ENCODE measurements at regions not wholly inside any gene's neighbourhood (a gene's known extent, or its start where the extent isn't known, plus 50 kb on each side); places are given as distances from the start of the nearest gene placed in this dataset.

DNA sequence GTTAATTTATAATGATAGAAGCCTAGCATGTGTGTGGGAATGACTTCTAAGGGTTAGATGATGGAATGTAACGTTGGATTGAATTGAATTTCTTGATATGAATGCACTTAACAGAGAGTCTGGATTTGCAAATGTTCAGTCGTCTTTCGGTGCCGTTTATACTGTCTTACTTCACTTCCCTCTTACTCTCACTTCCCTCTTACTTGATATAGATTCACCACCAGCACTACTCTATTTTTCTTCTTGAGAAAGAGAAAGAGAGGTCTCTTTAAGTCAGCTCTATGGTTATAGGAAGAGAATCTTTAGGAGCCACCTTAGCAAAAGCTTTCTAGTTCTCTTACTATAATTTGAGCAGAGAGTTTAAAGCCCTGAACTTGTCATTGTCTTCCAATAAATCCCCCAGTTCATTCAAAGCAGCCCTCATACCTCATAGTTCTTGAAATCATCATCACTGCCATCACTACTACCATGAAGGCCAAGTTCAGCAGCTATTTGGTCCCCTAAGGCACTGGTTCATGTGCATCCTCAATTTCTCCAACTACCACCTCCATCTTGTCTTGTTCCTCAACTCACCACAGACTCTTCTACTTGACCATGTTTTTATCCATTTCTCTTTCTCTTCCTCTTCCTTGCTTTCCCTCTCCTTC is 501.7 kb upstream of the TCF4 start:
- DNase-seq = no peak
- H3K36me3 ChIP-seq (ENCODE audit: insufficient read depth, low read length) = no peaks in the 10 kb centered on the region
- H3K27ac ChIP-seq (ENCODE audit: low read length) = no peak overlapping the region
- no peak overlapping the region for H3K9ac ChIP-seq (ENCODE audit: low read depth, low read length)
- H3K4me1 ChIP-seq (ENCODE audit: insufficient read depth, low read length) = no peaks in the 10 kb centered on the region
- no peak overlapping the region for H3K4me3 ChIP-seq (ENCODE audit: low read depth in 1 of 2, low read length in 2 of 2)
- no peaks in the 10 kb centered on the region for H3K27me3 ChIP-seq (ENCODE audit: insufficient read depth, low read length, poor library complexity)
- H3K9me3 ChIP-seq (ENCODE audit: insufficient read depth, low read length, severe bottlenecking) = no peaks in the 10 kb centered on the region
- no peak for TF ChIP-seq EZH2 (IDR thresholded peaks at IDR 0.05; ENCODE audit: borderline replicate concordance, low read depth, low read length, severe bottlenecking)
- TF ChIP-seq, protein P1, sequence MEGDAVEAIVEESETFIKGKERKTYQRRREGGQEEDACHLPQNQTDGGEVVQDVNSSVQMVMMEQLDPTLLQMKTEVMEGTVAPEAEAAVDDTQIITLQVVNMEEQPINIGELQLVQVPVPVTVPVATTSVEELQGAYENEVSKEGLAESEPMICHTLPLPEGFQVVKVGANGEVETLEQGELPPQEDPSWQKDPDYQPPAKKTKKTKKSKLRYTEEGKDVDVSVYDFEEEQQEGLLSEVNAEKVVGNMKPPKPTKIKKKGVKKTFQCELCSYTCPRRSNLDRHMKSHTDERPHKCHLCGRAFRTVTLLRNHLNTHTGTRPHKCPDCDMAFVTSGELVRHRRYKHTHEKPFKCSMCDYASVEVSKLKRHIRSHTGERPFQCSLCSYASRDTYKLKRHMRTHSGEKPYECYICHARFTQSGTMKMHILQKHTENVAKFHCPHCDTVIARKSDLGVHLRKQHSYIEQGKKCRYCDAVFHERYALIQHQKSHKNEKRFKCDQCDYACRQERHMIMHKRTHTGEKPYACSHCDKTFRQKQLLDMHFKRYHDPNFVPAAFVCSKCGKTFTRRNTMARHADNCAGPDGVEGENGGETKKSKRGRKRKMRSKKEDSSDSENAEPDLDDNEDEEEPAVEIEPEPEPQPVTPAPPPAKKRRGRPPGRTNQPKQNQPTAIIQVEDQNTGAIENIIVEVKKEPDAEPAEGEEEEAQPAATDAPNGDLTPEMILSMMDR (IDR thresholded peaks at IDR 0.05; ENCODE audit: borderline replicate concordance, extremely low read depth, low read length, poor library complexity, severe bottlenecking) = no peak
- H2AFZ ChIP-seq (ENCODE audit: low read depth, low read length) = no peak overlapping the region
- no peaks in the 10 kb centered on the region for H4K20me1 ChIP-seq (ENCODE audit: insufficient read depth, low read length)
- H3K4me2 ChIP-seq (ENCODE audit: insufficient read depth, low read length) = no peak overlapping the region
- H3K79me2 ChIP-seq (ENCODE audit: insufficient read depth, low read length) = no peaks in the 10 kb centered on the region
- ATAC-seq (ENCODE audit: insufficient read depth, low read depth) = no peak

DNA sequence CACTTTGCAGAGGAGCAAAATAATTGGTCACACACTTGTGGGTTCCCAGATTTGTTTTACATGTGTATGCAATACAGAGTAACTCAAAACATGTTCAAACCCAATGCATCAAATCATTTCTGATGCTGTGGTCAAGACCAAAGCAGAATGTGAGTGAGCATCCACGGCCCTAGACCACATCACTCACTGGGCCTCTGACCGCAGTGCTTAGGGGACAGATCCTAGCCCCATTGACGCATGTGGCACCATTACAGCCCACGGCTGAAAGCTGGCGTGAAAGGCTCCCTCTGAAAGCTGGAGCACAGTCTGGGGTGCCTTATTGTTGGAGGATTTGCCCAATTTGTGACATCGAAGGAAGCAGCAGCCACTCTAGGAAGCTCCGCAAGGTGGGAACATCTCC is 498.8 kb upstream of the TCF4 start:
- Histone ChIP-seq H2AFZ (ENCODE audit: low read depth, low read length) (no peak overlapping the region), H3K4me1 (ENCODE audit: insufficient read depth, low read length) (no peaks in the 10 kb centered on the region), H3K79me2 (ENCODE audit: insufficient read depth, low read length) (no peaks in the 10 kb centered on the region), H4K20me1 (ENCODE audit: insufficient read depth, low read length) (no peaks in the 10 kb centered on the region), H3K4me3 (ENCODE audit: low read depth in 1 of 2, low read length in 2 of 2) (no peak overlapping the region), H3K27me3 (ENCODE audit: insufficient read depth, low read length, poor library complexity) (no peaks in the 10 kb centered on the region), H3K27ac (ENCODE audit: low read length) (no peak overlapping the region), H3K36me3 (ENCODE audit: insufficient read depth, low read length) (no peaks in the 10 kb centered on the region), H3K9ac (ENCODE audit: low read depth, low read length) (no peak overlapping the region), H3K9me3 (ENCODE audit: insufficient read depth, low read length, severe bottlenecking) (no peaks in the 10 kb centered on the region), H3K4me2 (ENCODE audit: insufficient read depth, low read length) (no peak overlapping the region)
- ATAC-seq (ENCODE audit: insufficient read depth, low read depth) (no peak), DNase-seq (no peak)
- no peak for TF ChIP-seq EZH2 (IDR thresholded peaks at IDR 0.05; ENCODE audit: borderline replicate concordance, low read depth, low read length, severe bottlenecking)
- TF ChIP-seq, protein P1 (IDR thresholded peaks at IDR 0.05; ENCODE audit: borderline replicate concordance, extremely low read depth, low read length, poor library complexity, severe bottlenecking) = no peak

DNA sequence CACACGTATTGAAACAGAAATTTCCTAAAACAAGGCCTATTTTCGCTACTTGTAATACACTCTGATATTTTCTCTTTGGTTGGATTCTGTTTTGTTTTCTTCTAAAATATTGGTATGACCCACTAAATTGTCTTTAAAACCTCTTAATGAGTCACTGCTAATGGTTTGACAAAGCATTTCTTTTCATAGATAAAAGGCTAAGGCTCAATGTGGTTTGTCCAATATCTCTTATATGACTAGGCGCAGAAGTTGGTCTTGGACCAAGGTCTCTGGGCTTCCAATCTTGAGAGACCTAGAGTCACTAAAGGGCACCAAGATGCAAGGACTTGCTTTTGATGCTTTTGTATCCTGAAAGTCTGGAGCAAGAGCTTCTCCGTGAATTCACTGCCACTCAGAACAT is 498.2 kb upstream of the TCF4 start:
- H3K9ac ChIP-seq (ENCODE audit: low read depth, low read length) = no peak overlapping the region
- H3K4me1 ChIP-seq (ENCODE audit: insufficient read depth, low read length) = no peaks in the 10 kb centered on the region
- H3K9me3 ChIP-seq (ENCODE audit: insufficient read depth, low read length, severe bottlenecking) = no peaks in the 10 kb centered on the region
- DNase-seq (no peak), ATAC-seq (ENCODE audit: insufficient read depth, low read depth) (no peak)
- no peak for TF ChIP-seq EZH2 (IDR thresholded peaks at IDR 0.05; ENCODE audit: borderline replicate concordance, low read depth, low read length, severe bottlenecking)
- TF ChIP-seq, protein P1 (IDR thresholded peaks at IDR 0.05; ENCODE audit: borderline replicate concordance, extremely low read depth, low read length, poor library complexity, severe bottlenecking) = no peak
- H3K4me2 ChIP-seq (ENCODE audit: insufficient read depth, low read length) = no peak overlapping the region
- no peaks in the 10 kb centered on the region for H3K27me3 ChIP-seq (ENCODE audit: insufficient read depth, low read length, poor library complexity)
- no peaks in the 10 kb centered on the region for H3K79me2 ChIP-seq (ENCODE audit: insufficient read depth, low read length)
- H4K20me1 ChIP-seq (ENCODE audit: insufficient read depth, low read length) = no peaks in the 10 kb centered on the region
- H3K36me3 ChIP-seq (ENCODE audit: insufficient read depth, low read length) = no peaks in the 10 kb centered on the region
- H2AFZ ChIP-seq (ENCODE audit: low read depth, low read length) = no peak overlapping the region
- no peak overlapping the region for H3K27ac ChIP-seq (ENCODE audit: low read length)
- H3K4me3 ChIP-seq (ENCODE audit: low read depth in 1 of 2, low read length in 2 of 2) = no peak overlapping the region
